GM21390 (cell line): ENCODE measurements at regions not wholly inside any gene's neighbourhood (a gene's known extent, or its start where the extent isn't known, plus 50 kb on each side); places are given as distances from the start of the nearest gene placed in this dataset.
"Not testable (repeated sequence)": the region's sequence is repeated elsewhere in the genome, so short reads cannot be mapped to it uniquely, and the experiment has no call there.

ENCODE experiments used
- ATAC-seq: cut with Tn5 transposase; IDR thresholded peaks from one replicate; pipeline ENCODE4 v1.9.1; 2021; ENCODE audit not compliant: unreplicated experiment

- ATAC-seq = no peak
These were observed 256.0 kb downstream of the AHR start for GRCh38 chr7:17554341-17555015.

- no peak for ATAC-seq
These were observed 257.9 kb downstream of the AHR start for GRCh38 chr7:17556247-17556956.

- ATAC-seq = no peak
These were observed 258.8 kb downstream of the AHR start for GRCh38 chr7:17557251-17557671.

GRCh38 chr7:17558135-17558534, 259.7 kb downstream of the AHR start:
- no peak for ATAC-seq

GRCh38 chr7:17558558-17559332, 260.3 kb downstream of the AHR start:
- ATAC-seq = no peak

- ATAC-seq = no peak
These were observed 260.9 kb downstream of the AHR start for GRCh38 chr7:17559388-17559787.

GRCh38 chr7:17560516-17560915, 262.1 kb downstream of the AHR start:
- ATAC-seq = no peak

GRCh38 chr7:17560966-17561365, 262.5 kb downstream of the AHR start:
- ATAC-seq = no peak

- ATAC-seq = no peak
These were observed 266.3 kb downstream of the AHR start for GRCh38 chr7:17564678-17565212.

- no peak for ATAC-seq
These were observed 281.7 kb downstream of the AHR start for GRCh38 chr7:17580141-17580540.

- no peak for ATAC-seq
These were observed 282.4 kb downstream of the AHR start for GRCh38 chr7:17580856-17581255.

- no peak for ATAC-seq
These were observed 282.8 kb downstream of the AHR start for GRCh38 chr7:17581301-17581700.

- ATAC-seq = not testable (repeated sequence)
These were observed 284.2 kb downstream of the AHR start for GRCh38 chr7:17582696-17583095.

- no peak for ATAC-seq
These were observed 285.3 kb downstream of the AHR start for GRCh38 chr7:17583786-17584185.

GRCh38 chr7:17584822-17585221, 286.4 kb downstream of the AHR start:
- no peak for ATAC-seq

GRCh38 chr7:17586711-17587110, 288.3 kb downstream of the AHR start:
- no peak for ATAC-seq

GRCh38 chr7:17588730-17589129, 290.3 kb downstream of the AHR start:
- no peak for ATAC-seq

GRCh38 chr7:17589671-17590070, 291.2 kb downstream of the AHR start:
- ATAC-seq = no peak

- no peak for ATAC-seq
These were observed 291.8 kb downstream of the AHR start for GRCh38 chr7:17590221-17590620.

GRCh38 chr7:17593819-17594419, 295.5 kb downstream of the AHR start:
- no peak for ATAC-seq

- ATAC-seq = no peak
These were observed 297.1 kb downstream of the AHR start for GRCh38 chr7:17595546-17595945.
